Left colon (tissue), 2 donors: ENCODE measurements at regions not wholly inside any gene's neighbourhood (a gene's known extent, or its start where the extent isn't known, plus 50 kb on each side); places are given as distances from the start of the nearest gene placed in this dataset.
"Not testable (repeated sequence)": the region's sequence is repeated elsewhere in the genome, so short reads cannot be mapped to it uniquely, and the experiment has no call there.

Source experiments
- ATAC-seq: fragments of 200-7000 bp; cut with Tn5 transposase; one replicate; pipeline ENCODE4 v1.9.1; 2020; ENCODE audit warnings: mild to moderate bottlenecking, moderate library complexity
- DNase-seq, 2 donors: peaks; one replicate each; pipeline ENCODE4 v3.0.0-alpha.2; 2020
- intact Hi-C, 2 donors: fragments of 100-400 bp; cut with DNase I in 1 of 2; cut with micrococcal nuclease in 1 of 2; formaldehyde crosslinking; loops; one replicate each; pipeline versions ENCODE4 v1.11.2 to v1.14.0; 2022; cut with DNase I, micrococcal nuclease
- donor health status: DM: no; HTN: no; CAD: no.
- donor health status: DM: yes; HTN: yes; CAD: no.

GRCh38 chr18:5830902-5831301, 64.4 kb downstream of the TMEM200C start:
- not testable (repeated sequence) for ATAC-seq

GRCh38 chr18:5828913-5829312, 66.4 kb downstream of the TMEM200C start:
- intact Hi-C loops, result no loop called here
- DNase-seq (no peak), ATAC-seq (no peak)

More at GRCh38 chr18:5830902-5831301, 64.4 kb downstream of the TMEM200C start:
- DNase-seq, intact Hi-C loops: not testable (repeated sequence)

- DNase-seq (no peak), ATAC-seq (no peak)
- intact Hi-C loops, result no loop called here
Measured at GRCh38 chr18:5825663-5826062, 69.7 kb downstream of the TMEM200C start.

- no peak for ATAC-seq
- DNase-seq, result no peak
- intact Hi-C loops, result no loop called here
Measured at GRCh38 chr18:5824370-5824984, 70.8 kb downstream of the TMEM200C start.

- ATAC-seq (no peak), DNase-seq (no peak)
- intact Hi-C loops, result no loop called here
Measured at GRCh38 chr18:5817816-5818215, 77.5 kb downstream of the TMEM200C start.

- no peak for ATAC-seq
- intact Hi-C loops, result no loop called here
- DNase-seq, result no peak
Measured at GRCh38 chr18:5806860-5807259, 88.5 kb downstream of the TMEM200C start.

- intact Hi-C loops, result no loop called here
- DNase-seq (no peak), ATAC-seq (no peak)
Measured at GRCh38 chr18:5787936-5788335, 107.4 kb downstream of the TMEM200C start.

- intact Hi-C loops, result no loop called here
- DNase-seq (no peak), ATAC-seq (no peak)
Measured at GRCh38 chr18:5779922-5780321, 115.4 kb downstream of the TMEM200C start.

- intact Hi-C loops, result no loop called here
- ATAC-seq (no peak), DNase-seq (no peak)
Measured at GRCh38 chr18:5772306-5773105, 122.8 kb downstream of the TMEM200C start.

- DNase-seq (no peak), ATAC-seq (no peak)
- intact Hi-C loops, result no loop called here
Measured at GRCh38 chr18:5771343-5771742, 124.0 kb downstream of the TMEM200C start.

- intact Hi-C loops, result no loop called here
- ATAC-seq, result no peak
- no peak for DNase-seq
Measured at GRCh38 chr18:5770176-5770575, 125.1 kb downstream of the TMEM200C start.

GRCh38 chr18:5768454-5768853, 126.9 kb downstream of the TMEM200C start:
- intact Hi-C loops, result no loop called here
- no peak for DNase-seq
- no peak for ATAC-seq

- DNase-seq (no peak), ATAC-seq (no peak)
- intact Hi-C loops, result no loop called here
Measured at GRCh38 chr18:5759194-5759593, 136.1 kb downstream of the TMEM200C start.

GRCh38 chr18:5756823-5757222, 138.5 kb downstream of the TMEM200C start:
- intact Hi-C loops, result no loop called here
- no peak for DNase-seq
- ATAC-seq, result no peak

- DNase-seq (no peak), ATAC-seq (peak; percentile 33)
- intact Hi-C loops, result no loop called here
Measured at GRCh38 chr18:5747678-5748077, 147.6 kb downstream of the TMEM200C start.

- intact Hi-C loops, result no loop called here
- ATAC-seq (no peak), DNase-seq (no peak)
Measured at GRCh38 chr18:5746844-5747243, 148.5 kb downstream of the TMEM200C start.

GRCh38 chr18:5744659-5745058, 150.7 kb downstream of the TMEM200C start:
- intact Hi-C loops, result no loop called here
- ATAC-seq (no peak), DNase-seq (no peak)

- no peak for ATAC-seq
Measured at GRCh38 chr18:5738526-5738925, 156.8 kb downstream of the TMEM200C start.

GRCh38 chr18:5732318-5732717, 163.0 kb downstream of the TMEM200C start:
- intact Hi-C loops, result no loop called here
- ATAC-seq (no peak), DNase-seq (no peak)

More at GRCh38 chr18:5738526-5738925, 156.8 kb downstream of the TMEM200C start:
- no peak for DNase-seq
- intact Hi-C loops, result no loop called here

GRCh38 chr18:5729983-5730699, 165.2 kb downstream of the TMEM200C start:
- intact Hi-C loops, result no loop called here
- DNase-seq, result peak in 1 of 2 donors; percentile 9
- no peak for ATAC-seq
